Thymus (tissue), 11 donors: ENCODE measurements at regions not wholly inside any gene's neighbourhood (a gene's known extent, or its start where the extent isn't known, plus 50 kb on each side); places are given as distances from the start of the nearest gene placed in this dataset.

Experiments used
- DNase-seq, 9 donors: peaks; one replicate each; pipeline ENCODE4 v3.0.0-alpha.2; 2013; ENCODE audit warnings: low spot score in 9 of 9, low read depth in 6 of 9, missing footprints in 1 of 9
- H3K27ac ChIP-seq, 2 donors: one replicate each; pipeline ENCODE4 v1.5.1; 2013; ENCODE audit warnings: control low read depth in 1 of 2, low read depth in 1 of 2, low read length in 1 of 2, mild to moderate bottlenecking in 1 of 2, moderate library complexity in 1 of 2
- H3K27me3 ChIP-seq, 2 donors: one replicate each; pipeline ENCODE4 v1.5.1; 2013; ENCODE audit warnings: low read length in 1 of 2; ENCODE audit not compliant: control insufficient read depth in 2 of 2, insufficient read depth in 1 of 2
- H3K36me3 ChIP-seq, 2 donors: one replicate each; pipeline ENCODE4 v1.5.1; 2013; ENCODE audit warnings: low read length in 1 of 2, mild to moderate bottlenecking in 1 of 2, moderate library complexity in 1 of 2; ENCODE audit not compliant: control insufficient read depth in 2 of 2, insufficient read depth in 2 of 2
- H3K4me1 ChIP-seq, 2 donors: one replicate each; pipeline ENCODE4 v1.5.1; 2013; ENCODE audit warnings: low read length in 2 of 2; ENCODE audit not compliant: control insufficient read depth in 2 of 2, insufficient read depth in 2 of 2
- H3K4me3 ChIP-seq, 2 donors: one replicate each; pipeline ENCODE4 v1.5.1; 2013; ENCODE audit warnings: low read length in 2 of 2, control low read depth in 1 of 2, mild to moderate bottlenecking in 1 of 2
- H3K9me3 ChIP-seq, 2 donors: one replicate each; pipeline ENCODE4 v1.5.1; 2013; ENCODE audit warnings: low read length in 1 of 2, mild to moderate bottlenecking in 1 of 2; ENCODE audit not compliant: control insufficient read depth in 2 of 2, insufficient read depth in 1 of 2
- WGBS: extraction: QIAGEN DNeasy Blood & Tissue Kit; methylation state at CpG from one replicate; pipeline ENCODE4 v1.1.7; 2013; 5-methylcytosine and 5-hydroxymethylcytosine counted together
- donor health status: healthy.

GRCh38 chr15:62840526-62841268 lies 201.8 kb upstream of the TPM1 start:
- Histone ChIP-seq H3K4me3 (no peak overlapping the region), H3K27ac (no peak overlapping the region), H3K9me3 (no peaks in the 10 kb centered on the region), H3K4me1 (no peaks in the 10 kb centered on the region), H3K36me3 (no peaks in the 10 kb centered on the region), H3K27me3 (no peaks in the 10 kb centered on the region)
- 97% methylated on average over 22 of the region's 22 CpGs for WGBS
- no peak for DNase-seq

GRCh38 chr15:62841269-62841628 lies 201.3 kb upstream of the TPM1 start:
- H3K27me3 ChIP-seq: no peaks in the 10 kb centered on the region
- no peaks in the 10 kb centered on the region for H3K9me3 ChIP-seq
- no peaks in the 10 kb centered on the region for H3K4me1 ChIP-seq
- no peak overlapping the region for H3K27ac ChIP-seq
- WGBS: 96% methylated on average over 10 of the region's 10 CpGs
- no peak overlapping the region for H3K4me3 ChIP-seq
- no peak for DNase-seq
- no peaks in the 10 kb centered on the region for H3K36me3 ChIP-seq

- no peaks in the 10 kb centered on the region for H3K4me1 ChIP-seq
- H3K36me3 ChIP-seq: no peaks in the 10 kb centered on the region
Measured at GRCh38 chr15:62841891-62842559, 200.5 kb upstream of the TPM1 start.

DNA sequence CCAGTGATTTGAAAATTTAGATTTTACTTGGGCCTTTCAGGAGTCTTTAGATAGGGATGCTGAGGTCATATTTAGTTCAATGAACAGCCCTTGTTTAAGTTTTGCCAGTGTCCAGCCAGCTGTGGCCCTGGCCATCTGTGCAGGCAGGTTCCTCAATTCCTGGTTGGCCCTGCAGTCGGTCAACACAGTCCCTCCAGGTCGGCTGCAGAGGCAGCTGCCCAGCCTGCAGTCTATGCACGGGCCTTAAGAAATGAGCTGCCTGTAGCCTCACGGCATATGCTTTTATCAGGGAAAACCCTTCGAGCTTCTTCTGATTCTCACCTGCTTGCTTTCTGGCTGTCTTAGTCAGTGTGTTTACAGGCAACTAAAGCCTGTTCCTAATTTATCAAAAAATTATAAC lies 199.2 kb upstream of the TPM1 start:
- H3K4me3 ChIP-seq: no peak overlapping the region
- no peak for DNase-seq
- 87% methylated on average over 5 of the region's 5 CpGs for WGBS
- H3K4me1 ChIP-seq: no peaks in the 10 kb centered on the region
- no peak overlapping the region for H3K27ac ChIP-seq
- H3K36me3 ChIP-seq: no peaks in the 10 kb centered on the region
- no peaks in the 10 kb centered on the region for H3K9me3 ChIP-seq
- no peaks in the 10 kb centered on the region for H3K27me3 ChIP-seq

More at GRCh38 chr15:62841891-62842559, 200.5 kb upstream of the TPM1 start:
- Histone ChIP-seq H3K4me3 (no peak overlapping the region), H3K27ac (no peak overlapping the region), H3K9me3 (no peaks in the 10 kb centered on the region), H3K27me3 (no peaks in the 10 kb centered on the region)
- WGBS: 96% methylated on average over 10 of the region's 10 CpGs
- DNase-seq: no peak

DNA sequence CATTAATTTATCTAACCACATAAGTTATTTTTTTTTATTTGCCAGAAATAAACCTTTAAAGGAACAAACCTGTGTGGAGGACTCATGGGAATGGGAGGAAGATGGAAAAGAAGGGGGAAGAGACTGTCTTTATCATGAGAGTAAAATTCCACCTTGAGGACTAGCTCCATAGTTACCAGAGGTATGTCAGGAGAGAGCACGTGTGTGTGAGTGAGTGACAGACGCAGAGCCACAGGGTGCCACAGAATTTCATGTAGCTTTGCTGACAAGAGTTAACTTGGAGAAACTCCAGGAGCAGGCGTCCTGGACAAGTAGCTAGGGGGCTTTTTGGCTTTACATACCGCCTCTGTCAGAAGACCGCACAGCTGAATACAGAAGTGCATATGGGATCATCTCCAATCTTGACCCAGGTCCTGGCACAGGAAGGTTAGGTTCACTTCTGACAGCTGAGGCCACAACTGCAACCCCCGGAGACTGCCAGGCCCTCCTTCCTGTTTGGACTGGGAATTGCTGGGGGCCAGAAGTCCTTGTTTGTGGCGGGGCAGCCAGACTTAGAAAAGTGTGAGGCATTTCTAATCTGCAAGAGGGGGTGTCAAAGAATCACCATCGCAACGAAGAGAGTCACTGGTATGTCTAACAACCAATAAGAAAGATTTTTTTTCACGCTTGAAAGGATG lies 197.8 kb upstream of the TPM1 start:
- no peak for DNase-seq
- H3K36me3 ChIP-seq: no peaks in the 10 kb centered on the region
- no peaks in the 10 kb centered on the region for H3K9me3 ChIP-seq
- 92% methylated on average over 10 of the region's 10 CpGs for WGBS
- no peak overlapping the region for H3K4me3 ChIP-seq
- no peaks in the 10 kb centered on the region for H3K27me3 ChIP-seq
- no peak overlapping the region for H3K27ac ChIP-seq
- no peaks in the 10 kb centered on the region for H3K4me1 ChIP-seq

GRCh38 chr15:62845241-62846126 lies 197.1 kb upstream of the TPM1 start:
- Histone ChIP-seq H3K4me1 (no peaks in the 10 kb centered on the region), H3K36me3 (no peaks in the 10 kb centered on the region), H3K27ac (no peak overlapping the region), H3K4me3 (no peak overlapping the region), H3K9me3 (no peaks in the 10 kb centered on the region), H3K27me3 (no peaks in the 10 kb centered on the region)
- DNase-seq: no peak
- WGBS: 86% methylated on average over 12 of the region's 12 CpGs

DNA sequence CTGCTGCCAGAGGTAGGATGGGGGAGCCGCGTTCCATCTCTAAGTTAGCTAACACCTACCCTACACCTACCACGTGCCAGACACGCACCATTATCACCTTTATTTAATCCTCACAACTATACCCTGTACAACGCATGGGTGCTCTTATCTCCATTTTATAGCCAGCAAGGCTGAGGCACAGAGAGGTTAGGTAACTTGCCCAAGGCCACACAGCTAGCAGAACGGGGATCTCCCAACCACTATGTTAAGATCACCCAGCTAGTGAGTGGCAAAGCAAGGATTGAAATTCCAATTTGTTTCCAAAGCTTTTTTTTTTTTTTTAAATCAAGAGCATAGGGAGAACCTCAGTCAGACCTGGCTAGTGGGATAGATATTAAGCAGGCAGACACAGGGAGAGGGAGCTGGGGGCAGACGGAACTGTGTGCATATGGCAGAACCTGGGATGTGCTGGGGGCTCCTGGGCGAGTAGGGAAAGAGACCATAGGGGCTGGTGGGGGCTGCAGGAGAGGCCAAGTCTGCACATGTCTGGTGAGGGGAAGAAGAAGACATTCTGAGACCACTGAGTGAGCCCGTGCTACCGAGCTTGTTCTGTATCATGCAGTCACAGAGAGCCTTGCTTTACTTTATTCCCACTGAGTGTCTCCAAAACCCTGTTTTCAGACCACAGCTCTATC lies 196.3 kb upstream of the TPM1 start:
- DNase-seq: no peak
- Histone ChIP-seq H3K4me3 (no peak overlapping the region), H3K27me3 (no peaks in the 10 kb centered on the region), H3K27ac (no peak overlapping the region), H3K4me1 (no peaks in the 10 kb centered on the region), H3K36me3 (no peaks in the 10 kb centered on the region), H3K9me3 (no peaks in the 10 kb centered on the region)
- 93% methylated on average over 10 of the region's 10 CpGs for whole genome bisulfite sequencing

DNA sequence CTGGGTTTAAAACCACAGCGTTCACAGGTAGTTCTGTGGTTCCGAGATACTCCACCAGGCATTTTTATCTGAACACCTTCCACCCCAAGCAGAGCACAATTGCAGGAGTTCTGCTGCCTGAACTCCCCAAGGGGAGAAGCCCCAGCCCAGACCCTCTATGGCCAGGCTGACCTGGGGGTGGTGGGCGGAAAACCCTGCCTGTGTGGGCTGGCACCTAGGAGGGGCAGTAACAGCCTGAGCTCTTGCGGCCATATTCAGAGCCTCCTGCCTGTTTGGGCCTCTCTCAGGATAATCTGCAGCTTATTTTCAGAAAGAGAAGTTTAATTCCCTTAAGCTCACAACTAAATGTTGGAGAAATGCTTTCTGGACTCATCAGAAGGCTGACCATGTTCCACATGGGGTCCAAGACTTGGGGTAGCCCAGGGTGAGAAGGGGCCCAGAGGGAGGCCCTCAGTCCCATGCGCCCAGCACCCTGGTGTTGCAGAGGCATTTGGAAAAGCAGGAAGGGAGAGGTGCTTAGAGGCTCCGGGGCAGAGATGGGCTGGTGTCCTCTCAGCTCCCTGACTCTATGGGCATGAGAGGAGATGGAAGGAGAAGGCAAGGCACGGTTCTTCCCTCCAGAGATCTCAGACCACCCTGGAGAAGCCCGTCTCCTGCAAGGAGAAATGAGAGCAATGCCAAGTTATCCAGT lies 195.6 kb upstream of the TPM1 start:
- Histone ChIP-seq H3K27ac (no peak overlapping the region), H3K9me3 (no peaks in the 10 kb centered on the region), H3K4me1 (no peaks in the 10 kb centered on the region), H3K27me3 (no peaks in the 10 kb centered on the region), H3K36me3 (no peaks in the 10 kb centered on the region), H3K4me3 (no peak overlapping the region)
- DNase-seq: no peak
- WGBS: 96% methylated on average over 8 of the region's 8 CpGs
